GM13976 (cell line): ENCODE measurements at regions not wholly inside any gene's neighbourhood (a gene's known extent, or its start where the extent isn't known, plus 50 kb on each side); places are given as distances from the start of the nearest gene placed in this dataset.

ENCODE experiments used
- DNase-seq: peaks from one replicate; pipeline ENCODE4 v3.0.0; 2012; ENCODE audit warnings: low spot score
- in situ Hi-C: fragments of 300-500 bp; cut with MboI; formaldehyde crosslinking; loops from one replicate; pipeline ENCODE4 v1.12.0; 2022; ENCODE audit warnings: low sequenced_read_pairs, mixed read lengths, inconsistent platforms; ENCODE audit not compliant: unreplicated experiment
- TF ChIP-seq, protein P1 (sequence below): IDR thresholded peaks from 2 replicates; pipeline ENCODE4 v1.5.1; 2012; ENCODE audit warnings: borderline replicate concordance, mild to moderate bottlenecking; ENCODE audit not compliant: insufficient read depth; ENCODE audit errors: extremely low read depth, missing control alignments, control extremely low read depth

DNA sequence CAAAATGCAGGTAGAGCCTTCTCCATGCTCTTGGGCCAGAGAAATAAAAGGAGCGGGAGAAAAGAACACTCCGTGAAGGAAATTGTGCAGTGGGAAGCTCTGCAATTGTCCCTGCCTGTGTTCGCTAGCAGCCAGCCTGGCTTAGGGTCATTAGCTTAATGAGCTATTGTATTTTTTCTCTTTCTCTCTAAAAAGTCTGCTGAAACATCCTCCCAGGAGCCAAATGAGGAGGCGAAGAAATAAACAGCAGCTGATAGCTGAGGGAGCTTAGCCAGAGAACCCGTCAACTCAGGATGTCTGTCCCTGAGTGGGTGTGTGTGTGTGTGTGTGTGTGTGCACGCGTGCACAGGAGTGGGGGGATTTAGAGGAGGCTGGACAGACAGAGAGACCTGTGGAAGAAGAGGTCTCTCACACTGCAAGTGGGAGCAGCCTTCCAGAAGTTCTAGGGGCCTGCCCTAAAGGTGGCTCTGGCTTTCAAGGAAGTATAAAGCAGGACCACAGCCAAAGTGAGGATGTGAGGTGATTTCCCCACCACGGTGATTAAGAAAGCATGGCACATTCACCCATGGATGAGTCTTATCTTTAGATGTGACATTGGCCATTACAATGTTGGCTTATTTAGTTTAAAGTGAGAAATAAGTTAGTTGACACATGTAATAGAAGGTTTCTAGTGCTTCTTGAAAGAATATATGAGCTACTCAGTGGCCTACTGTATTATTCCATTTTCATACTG, 690.4 kb downstream of the RNF144A start:
- TF ChIP-seq, protein P1, sequence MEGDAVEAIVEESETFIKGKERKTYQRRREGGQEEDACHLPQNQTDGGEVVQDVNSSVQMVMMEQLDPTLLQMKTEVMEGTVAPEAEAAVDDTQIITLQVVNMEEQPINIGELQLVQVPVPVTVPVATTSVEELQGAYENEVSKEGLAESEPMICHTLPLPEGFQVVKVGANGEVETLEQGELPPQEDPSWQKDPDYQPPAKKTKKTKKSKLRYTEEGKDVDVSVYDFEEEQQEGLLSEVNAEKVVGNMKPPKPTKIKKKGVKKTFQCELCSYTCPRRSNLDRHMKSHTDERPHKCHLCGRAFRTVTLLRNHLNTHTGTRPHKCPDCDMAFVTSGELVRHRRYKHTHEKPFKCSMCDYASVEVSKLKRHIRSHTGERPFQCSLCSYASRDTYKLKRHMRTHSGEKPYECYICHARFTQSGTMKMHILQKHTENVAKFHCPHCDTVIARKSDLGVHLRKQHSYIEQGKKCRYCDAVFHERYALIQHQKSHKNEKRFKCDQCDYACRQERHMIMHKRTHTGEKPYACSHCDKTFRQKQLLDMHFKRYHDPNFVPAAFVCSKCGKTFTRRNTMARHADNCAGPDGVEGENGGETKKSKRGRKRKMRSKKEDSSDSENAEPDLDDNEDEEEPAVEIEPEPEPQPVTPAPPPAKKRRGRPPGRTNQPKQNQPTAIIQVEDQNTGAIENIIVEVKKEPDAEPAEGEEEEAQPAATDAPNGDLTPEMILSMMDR: no peak
- no peak for DNase-seq
- in situ Hi-C loops: no loop called here

DNA sequence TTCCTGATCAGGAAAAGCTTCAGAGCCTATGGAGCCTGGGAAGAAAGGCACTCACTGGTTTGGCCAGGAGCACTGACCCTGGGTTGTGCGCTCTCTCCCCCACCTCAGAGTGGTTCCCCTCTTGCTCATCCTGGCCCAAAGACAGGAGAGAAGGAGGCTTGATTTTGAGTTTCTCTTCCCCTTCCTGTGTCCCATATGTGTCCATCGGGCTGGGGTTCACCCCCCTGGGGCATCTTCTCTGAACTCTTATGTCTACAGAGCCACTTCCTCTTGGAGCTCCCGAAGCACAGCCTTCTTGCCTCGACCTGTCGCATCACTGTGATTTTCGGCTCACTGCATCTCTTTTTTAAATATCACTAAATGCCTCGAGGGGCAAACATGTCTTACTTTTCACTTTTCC, 692.3 kb downstream of the RNF144A start:
- peak; percentile 8 for DNase-seq
- TF ChIP-seq, protein P1: no peak
- in situ Hi-C loops: no loop called here

DNA sequence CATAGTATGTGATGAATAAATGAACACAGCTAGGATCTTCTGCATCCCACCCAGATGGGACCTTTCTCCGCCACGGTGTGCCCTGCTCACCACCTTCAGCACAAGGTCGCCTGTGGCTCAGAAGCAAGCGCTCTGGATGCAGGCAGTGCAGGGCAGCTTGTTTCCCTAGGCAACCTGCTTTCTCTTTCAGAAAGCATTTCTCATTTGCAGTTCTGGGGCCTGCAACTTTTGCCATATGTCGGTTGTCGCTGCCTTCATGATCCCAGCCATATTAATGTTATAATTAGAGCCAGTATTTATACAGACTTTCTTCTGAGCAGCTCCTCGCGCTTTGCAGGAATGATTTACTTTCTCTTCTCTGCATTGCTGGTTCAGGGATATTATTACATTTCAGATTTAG, 692.8 kb downstream of the RNF144A start:
- TF ChIP-seq, protein P1: no peak
- no peak for DNase-seq
- in situ Hi-C loops: no loop called here

DNA sequence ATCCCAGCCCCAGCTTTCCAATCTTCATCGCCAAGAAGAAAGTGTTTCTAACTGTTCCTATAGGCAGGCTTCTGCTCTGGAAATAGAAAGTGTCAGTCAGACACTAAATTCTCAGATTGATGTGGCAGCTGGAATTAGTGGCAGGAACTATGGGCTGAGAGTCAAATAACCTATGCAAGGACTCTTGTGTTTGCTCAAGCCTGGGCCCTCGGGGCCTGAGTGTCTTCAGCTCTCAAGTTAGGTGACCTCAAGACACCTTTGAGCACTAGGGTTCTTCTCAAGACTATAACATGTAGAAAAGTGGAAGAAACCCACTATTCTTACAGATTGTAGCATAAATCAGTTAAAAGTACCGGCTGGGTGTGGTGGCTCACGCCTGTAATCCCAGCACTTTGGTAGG, 694.5 kb downstream of the RNF144A start:
- TF ChIP-seq, protein P1: no peak
- in situ Hi-C loops: no loop called here
- DNase-seq: no peak

DNA sequence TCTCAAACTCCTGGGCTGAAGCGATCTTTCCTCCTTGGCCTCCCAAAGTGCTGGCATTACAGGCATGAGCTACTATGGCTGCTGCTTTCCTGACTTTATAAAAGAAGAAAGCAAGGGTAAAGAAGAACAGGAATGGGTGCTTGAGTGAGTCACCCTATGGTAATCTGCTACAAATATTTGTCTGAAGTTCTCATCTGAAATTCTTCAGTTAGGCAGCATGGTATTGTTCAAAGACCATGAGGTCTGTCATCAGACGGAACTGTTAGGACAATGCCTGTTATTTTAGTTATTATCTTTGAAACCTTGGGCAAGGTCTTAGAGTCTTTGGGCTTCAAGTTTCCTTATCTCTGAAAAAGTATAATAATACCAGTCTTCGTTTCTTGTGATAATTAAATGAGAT, 695.8 kb downstream of the RNF144A start:
- in situ Hi-C loops: no loop called here
- TF ChIP-seq, protein P1: no peak
- no peak for DNase-seq

DNA sequence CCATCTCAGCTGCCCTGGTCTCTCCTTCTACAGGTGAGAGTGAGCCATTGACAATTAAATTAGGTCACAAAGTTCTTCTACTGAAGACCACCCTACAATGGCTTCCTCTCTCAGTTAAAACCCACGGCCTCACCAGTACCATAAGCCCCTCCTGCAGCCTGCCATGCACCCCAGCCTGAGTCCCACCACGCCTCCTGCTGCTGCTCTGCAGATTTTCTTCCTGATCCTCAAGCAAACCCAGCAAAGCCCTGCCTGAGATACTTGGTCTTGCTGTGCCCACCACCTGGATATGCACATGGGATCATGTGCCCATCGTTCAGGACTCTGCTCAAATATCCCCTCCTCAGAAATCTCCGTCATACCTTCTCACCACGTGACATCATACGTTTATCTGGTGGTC, 696.6 kb downstream of the RNF144A start:
- no peak for DNase-seq
- in situ Hi-C loops: no loop called here
- TF ChIP-seq, protein P1: no peak
